ENCODE measurements at regions not wholly inside any gene's neighbourhood (a gene's known extent, or its start where the extent isn't known, plus 50 kb on each side); places are given as distances from the start of the nearest gene placed in this dataset.

- no peaks in the 10 kb centered on the region for H3K36me3 ChIP-seq (ENCODE audit: control insufficient read depth in 1 of 2, insufficient read depth in 2 of 2, low read depth in 1 of 2, low read length in 2 of 2)
- no peak for DNase-seq
- H2AK5ac ChIP-seq (ENCODE audit: low read length, severe bottlenecking): no peak overlapping the region
- H2BK12ac ChIP-seq (ENCODE audit: low read length in 2 of 2): no peak overlapping the region
- no peak overlapping the region for H4K8ac ChIP-seq (ENCODE audit: low read length)
- H3K14ac ChIP-seq (ENCODE audit: low read length in 2 of 2): no peak overlapping the region
- H2BK5ac ChIP-seq (ENCODE audit: low read depth, low read length, poor library complexity, severe bottlenecking): no peak overlapping the region
- no peak overlapping the region for H3K23ac ChIP-seq (ENCODE audit: low read length in 2 of 2)
- H3K9ac ChIP-seq (ENCODE audit: low read length): no peak overlapping the region
- H2BK120ac ChIP-seq (ENCODE audit: low read depth, low read length): no peak overlapping the region
- no peak overlapping the region for H3K4ac ChIP-seq (ENCODE audit: low read depth in 1 of 2, low read length in 2 of 2)
- H3K27ac ChIP-seq (ENCODE audit: low read length, poor library complexity, severe bottlenecking): no peak overlapping the region
- H3K18ac ChIP-seq (ENCODE audit: low read depth in 1 of 2, low read length in 2 of 2): no peak overlapping the region
- no peaks in the 10 kb centered on the region for H3K4me1 ChIP-seq (ENCODE audit: control insufficient read depth, insufficient read depth, low read depth, low read length)
- no peaks in the 10 kb centered on the region for H3K79me1 ChIP-seq (replicated peaks; ENCODE audit: low read length, poor library complexity, severe bottlenecking)
- 63% methylated on average over 5 of the region's 5 CpGs for WGBS
- H3K27me3 ChIP-seq (ENCODE audit: control insufficient read depth in 1 of 2, insufficient read depth in 1 of 2, low read length in 2 of 2): peaks cover 61 to 64% of the 10 kb centered on the region in 2 experiments
- no peak overlapping the region for H3K4me3 ChIP-seq (ENCODE audit: insufficient read depth in 1 of 2, low read depth in 1 of 2, low read length in 2 of 2)
- no peak overlapping the region for H2AFZ ChIP-seq (ENCODE audit: low read depth, low read length)
- H2BK15ac ChIP-seq (ENCODE audit: low read depth, poor library complexity, severe bottlenecking): no peak overlapping the region
- no peaks in the 10 kb centered on the region for H3K9me3 ChIP-seq (ENCODE audit: control insufficient read depth, low read length)
- H3K4me2 ChIP-seq (ENCODE audit: low read length, poor library complexity, severe bottlenecking): no peak overlapping the region
- no peak overlapping the region for H4K91ac ChIP-seq (ENCODE audit: low read length)
These were observed 181.0 kb downstream of the TFCP2L1 start for GRCh38 chr2:121103960-121104359.

GRCh38 chr2:121104721-121105141 is 180.3 kb downstream of the TFCP2L1 start:
- no peak overlapping the region for H3K9ac ChIP-seq (ENCODE audit: low read length)
- no peaks in the 10 kb centered on the region for H3K79me1 ChIP-seq (replicated peaks; ENCODE audit: low read length, poor library complexity, severe bottlenecking)
- no peaks in the 10 kb centered on the region for H3K9me3 ChIP-seq (ENCODE audit: control insufficient read depth, low read length)
- no peak overlapping the region for H3K27ac ChIP-seq (ENCODE audit: low read length, poor library complexity, severe bottlenecking)
- H2BK15ac ChIP-seq (ENCODE audit: low read depth, poor library complexity, severe bottlenecking): no peak overlapping the region
- no peak overlapping the region for H2BK12ac ChIP-seq (ENCODE audit: low read length in 2 of 2)
- H2AFZ ChIP-seq (ENCODE audit: low read depth, low read length): no peak overlapping the region
- H2BK120ac ChIP-seq (ENCODE audit: low read depth, low read length): no peak overlapping the region
- H3K18ac ChIP-seq (ENCODE audit: low read depth in 1 of 2, low read length in 2 of 2): no peak overlapping the region
- DNase-seq: peak; percentile 10
- no peak overlapping the region for H3K23ac ChIP-seq (ENCODE audit: low read length in 2 of 2)
- no peak overlapping the region for H4K8ac ChIP-seq (ENCODE audit: low read length)
- no peak overlapping the region for H2AK5ac ChIP-seq (ENCODE audit: low read length, severe bottlenecking)
- peaks cover 56 to 57% of the 10 kb centered on the region in 2 experiments for H3K27me3 ChIP-seq (ENCODE audit: control insufficient read depth in 1 of 2, insufficient read depth in 1 of 2, low read length in 2 of 2)
- no peaks in the 10 kb centered on the region for H3K4me1 ChIP-seq (ENCODE audit: control insufficient read depth, insufficient read depth, low read depth, low read length)
- no peak overlapping the region for H3K4me2 ChIP-seq (ENCODE audit: low read length, poor library complexity, severe bottlenecking)
- no peaks in the 10 kb centered on the region for H3K36me3 ChIP-seq (ENCODE audit: control insufficient read depth in 1 of 2, insufficient read depth in 2 of 2, low read depth in 1 of 2, low read length in 2 of 2)
- 72% methylated on average over 10 of the region's 10 CpGs for WGBS
- H3K14ac ChIP-seq (ENCODE audit: low read length in 2 of 2): no peak overlapping the region
- no peak overlapping the region for H3K4me3 ChIP-seq (ENCODE audit: insufficient read depth in 1 of 2, low read depth in 1 of 2, low read length in 2 of 2)
- no peak overlapping the region for H2BK5ac ChIP-seq (ENCODE audit: low read depth, low read length, poor library complexity, severe bottlenecking)
- no peak overlapping the region for H3K4ac ChIP-seq (ENCODE audit: low read depth in 1 of 2, low read length in 2 of 2)
- no peak overlapping the region for H4K91ac ChIP-seq (ENCODE audit: low read length)

GRCh38 chr2:121110924-121111323 is 174.1 kb downstream of the TFCP2L1 start:
- H3K4me1 ChIP-seq (ENCODE audit: control insufficient read depth, insufficient read depth, low read depth, low read length): no peaks in the 10 kb centered on the region
- H3K23ac ChIP-seq (ENCODE audit: low read length in 2 of 2): no peak overlapping the region
- H3K36me3 ChIP-seq (ENCODE audit: control insufficient read depth in 1 of 2, insufficient read depth in 2 of 2, low read depth in 1 of 2, low read length in 2 of 2): no peaks in the 10 kb centered on the region
- H3K27ac ChIP-seq (ENCODE audit: low read length, poor library complexity, severe bottlenecking): no peak overlapping the region
- H3K14ac ChIP-seq (ENCODE audit: low read length in 2 of 2): no peak overlapping the region
- no peak overlapping the region for H2BK5ac ChIP-seq (ENCODE audit: low read depth, low read length, poor library complexity, severe bottlenecking)
- no peak overlapping the region for H2AFZ ChIP-seq (ENCODE audit: low read depth, low read length)
- peaks cover 19 to 24% of the 10 kb centered on the region in 2 experiments for H3K27me3 ChIP-seq (ENCODE audit: control insufficient read depth in 1 of 2, insufficient read depth in 1 of 2, low read length in 2 of 2)
- H3K18ac ChIP-seq (ENCODE audit: low read depth in 1 of 2, low read length in 2 of 2): no peak overlapping the region
- H4K91ac ChIP-seq (ENCODE audit: low read length): no peak overlapping the region
- no peak overlapping the region for H4K8ac ChIP-seq (ENCODE audit: low read length)
- no peaks in the 10 kb centered on the region for H3K79me1 ChIP-seq (replicated peaks; ENCODE audit: low read length, poor library complexity, severe bottlenecking)
- H3K9me3 ChIP-seq (ENCODE audit: control insufficient read depth, low read length): peaks cover 3% of the 10 kb centered on the region
- DNase-seq: no peak
- no peak overlapping the region for H2BK12ac ChIP-seq (ENCODE audit: low read length in 2 of 2)
- no peak overlapping the region for H2AK5ac ChIP-seq (ENCODE audit: low read length, severe bottlenecking)
- H3K4me3 ChIP-seq (ENCODE audit: insufficient read depth in 1 of 2, low read depth in 1 of 2, low read length in 2 of 2): no peak overlapping the region
- H2BK15ac ChIP-seq (ENCODE audit: low read depth, poor library complexity, severe bottlenecking): no peak overlapping the region
- H2BK120ac ChIP-seq (ENCODE audit: low read depth, low read length): no peak overlapping the region
- H3K4me2 ChIP-seq (ENCODE audit: low read length, poor library complexity, severe bottlenecking): no peak overlapping the region
- no peak overlapping the region for H3K4ac ChIP-seq (ENCODE audit: low read depth in 1 of 2, low read length in 2 of 2)
- H3K9ac ChIP-seq (ENCODE audit: low read length): no peak overlapping the region

- Histone ChIP-seq H3K27ac (ENCODE audit: low read length, poor library complexity, severe bottlenecking) (no peak overlapping the region), H4K8ac (ENCODE audit: low read length) (no peak overlapping the region), H3K36me3 (ENCODE audit: control insufficient read depth in 1 of 2, insufficient read depth in 2 of 2, low read depth in 1 of 2, low read length in 2 of 2) (no peaks in the 10 kb centered on the region), H3K4me1 (ENCODE audit: control insufficient read depth, insufficient read depth, low read depth, low read length) (no peaks in the 10 kb centered on the region), H2BK120ac (ENCODE audit: low read depth, low read length) (no peak overlapping the region), H3K9ac (ENCODE audit: low read length) (no peak overlapping the region), H2BK12ac (ENCODE audit: low read length in 2 of 2) (no peak overlapping the region), H3K23ac (ENCODE audit: low read length in 2 of 2) (no peak overlapping the region), H4K91ac (ENCODE audit: low read length) (no peak overlapping the region), H2BK5ac (ENCODE audit: low read depth, low read length, poor library complexity, severe bottlenecking) (no peak overlapping the region), H2AK5ac (ENCODE audit: low read length, severe bottlenecking) (no peak overlapping the region), H2BK15ac (ENCODE audit: low read depth, poor library complexity, severe bottlenecking) (no peak overlapping the region), H2AFZ (ENCODE audit: low read depth, low read length) (no peak overlapping the region), H3K4me3 (ENCODE audit: insufficient read depth in 1 of 2, low read depth in 1 of 2, low read length in 2 of 2) (no peak overlapping the region), H3K4ac (ENCODE audit: low read depth in 1 of 2, low read length in 2 of 2) (no peak overlapping the region), H3K4me2 (ENCODE audit: low read length, poor library complexity, severe bottlenecking) (no peak overlapping the region), H3K14ac (ENCODE audit: low read length in 2 of 2) (no peak overlapping the region), H3K9me3 (ENCODE audit: control insufficient read depth, low read length) (no peaks in the 10 kb centered on the region), H3K27me3 (ENCODE audit: control insufficient read depth in 1 of 2, insufficient read depth in 1 of 2, low read length in 2 of 2) (peaks cover 50 to 53% of the 10 kb centered on the region in 2 experiments), H3K18ac (ENCODE audit: low read depth in 1 of 2, low read length in 2 of 2) (no peak overlapping the region), H3K79me1 (replicated peaks; ENCODE audit: low read length, poor library complexity, severe bottlenecking) (no peaks in the 10 kb centered on the region)
- no peak for DNase-seq
- 85% methylated on average over 7 of the region's 7 CpGs for WGBS
These were observed 166.1 kb downstream of the TFCP2L1 start for GRCh38 chr2:121118951-121119350.

Data from mesenchymal stem cell (in vitro differentiated cells and primary cell).